ENCODE measurements at regions not wholly inside any gene's neighbourhood (a gene's known extent, or its start where the extent isn't known, plus 50 kb on each side); places are given as distances from the start of the nearest gene placed in this dataset.

- Histone ChIP-seq H3K27ac (no peak overlapping the region), H3K4me3 (no peak overlapping the region), H3K36me3 (no peaks in the 10 kb centered on the region), H3K27me3 (replicated peaks; ENCODE audit: insufficient read depth) (no peaks in the 10 kb centered on the region), H3K9me3 (no peaks in the 10 kb centered on the region), H3K4me1 (replicated peaks) (no peaks in the 10 kb centered on the region)
- no peak for DNase-seq (ENCODE audit: low spot score)
- intact Hi-C loops (cut with DNase I), result no loop called here
- no peak for TF ChIP-seq POLR2A (IDR thresholded peaks at IDR 0.05)
- no peak for TF ChIP-seq POLR2AphosphoS5 (IDR thresholded peaks at IDR 0.05)
- no peak for TF ChIP-seq CTCF (IDR thresholded peaks at IDR 0.05)
- WGBS, result 77% methylated on average over 7 of the region's 7 CpGs
These were observed 245.4 kb upstream of the SOX4 start for GRCh38 chr6:21348146-21348503.

DNA sequence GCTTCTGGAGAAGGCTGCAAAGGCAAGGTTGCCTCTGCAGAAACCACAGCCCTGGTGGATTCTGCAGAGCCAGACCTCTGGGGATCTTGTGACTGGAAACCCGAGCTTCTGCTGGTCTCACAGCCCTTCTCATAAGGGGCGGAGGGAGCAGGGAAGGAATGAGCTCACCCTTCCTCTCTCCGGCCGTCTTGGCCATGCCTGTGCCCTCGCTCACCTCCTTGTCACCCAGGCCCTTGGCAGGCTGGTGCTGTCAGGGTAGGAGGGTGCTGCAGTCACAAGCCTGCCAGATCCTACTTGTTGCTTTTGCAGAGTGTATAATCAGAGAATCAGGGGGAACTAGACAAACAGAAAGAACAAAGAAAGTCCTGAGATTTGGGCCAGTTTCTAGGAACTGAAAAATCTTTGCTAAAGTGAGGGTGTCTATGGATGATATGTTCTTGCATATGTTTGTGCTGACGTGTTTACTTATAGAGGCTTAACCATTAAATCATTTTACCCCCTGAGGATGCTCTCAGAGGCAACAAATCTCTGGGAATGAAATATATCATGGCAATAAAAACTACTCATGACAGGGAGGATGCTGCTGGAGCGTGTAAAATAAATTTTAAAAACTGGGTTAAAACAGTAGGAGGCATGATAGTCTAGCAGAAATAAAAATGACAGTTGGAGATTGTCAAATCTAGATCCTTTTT, 244.9 kb upstream of the SOX4 start:
- TF ChIP-seq POLR2AphosphoS5 (IDR thresholded peaks at IDR 0.05), result no peak
- no peak for TF ChIP-seq CTCF (IDR thresholded peaks at IDR 0.05)
- TF ChIP-seq POLR2A (IDR thresholded peaks at IDR 0.05), result no peak
- no peaks in the 10 kb centered on the region for H3K9me3 ChIP-seq
- WGBS, result 20% methylated on average over 7 of the region's 7 CpGs
- no peak overlapping the region for H3K4me3 ChIP-seq
- no peak for DNase-seq (ENCODE audit: low spot score)
- H3K27me3 ChIP-seq (replicated peaks; ENCODE audit: insufficient read depth), result no peaks in the 10 kb centered on the region
- H3K27ac ChIP-seq, result no peak overlapping the region
- intact Hi-C loops (cut with DNase I), result no loop called here
- no peaks in the 10 kb centered on the region for H3K36me3 ChIP-seq
- no peaks in the 10 kb centered on the region for H3K4me1 ChIP-seq (replicated peaks)

GRCh38 chr6:21349834-21350233, 243.7 kb upstream of the SOX4 start:
- Histone ChIP-seq H3K4me3 (no peak overlapping the region), H3K27me3 (replicated peaks; ENCODE audit: insufficient read depth) (no peaks in the 10 kb centered on the region), H3K9me3 (no peaks in the 10 kb centered on the region), H3K4me1 (replicated peaks) (no peaks in the 10 kb centered on the region), H3K36me3 (no peaks in the 10 kb centered on the region), H3K27ac (no peak overlapping the region)
- WGBS, result 94% methylated on average over 3 of the region's 3 CpGs
- no peak for DNase-seq (ENCODE audit: low spot score)
- intact Hi-C loops (cut with DNase I), result no loop called here
- TF ChIP-seq POLR2AphosphoS5 (IDR thresholded peaks at IDR 0.05) (no peak), POLR2A (IDR thresholded peaks at IDR 0.05) (no peak), CTCF (IDR thresholded peaks at IDR 0.05) (no peak)

DNA sequence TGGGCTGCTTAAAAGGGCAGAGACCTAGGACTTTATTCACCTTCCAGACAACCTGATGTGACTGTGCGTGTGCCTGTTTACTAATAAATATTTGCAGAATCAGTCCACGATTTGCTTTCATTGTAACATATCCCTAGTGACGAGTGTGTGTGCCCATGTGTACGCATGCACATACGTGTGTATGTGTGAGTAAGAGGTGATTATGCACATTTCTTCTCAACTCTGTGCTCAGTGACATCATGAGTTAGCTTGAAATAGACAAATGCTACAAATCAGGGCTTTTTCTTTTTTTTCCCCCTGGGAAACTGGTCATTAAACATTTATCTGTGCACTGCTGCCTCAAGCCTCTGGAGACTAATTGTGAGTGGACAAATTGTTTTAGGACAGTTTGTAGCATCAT, 242.6 kb upstream of the SOX4 start:
- H3K36me3 ChIP-seq, result no peaks in the 10 kb centered on the region
- H3K4me1 ChIP-seq (replicated peaks), result no peaks in the 10 kb centered on the region
- no peak for DNase-seq (ENCODE audit: low spot score)
- TF ChIP-seq POLR2AphosphoS5 (IDR thresholded peaks at IDR 0.05) (no peak), CTCF (IDR thresholded peaks at IDR 0.05) (no peak), POLR2A (IDR thresholded peaks at IDR 0.05) (no peak)
- no peaks in the 10 kb centered on the region for H3K27me3 ChIP-seq (replicated peaks; ENCODE audit: insufficient read depth)
- no peak overlapping the region for H3K27ac ChIP-seq
- intact Hi-C loops (cut with DNase I), result no loop called here
- H3K4me3 ChIP-seq, result no peak overlapping the region
- WGBS, result 80% methylated on average over 5 of the region's 5 CpGs
- no peaks in the 10 kb centered on the region for H3K9me3 ChIP-seq

DNA sequence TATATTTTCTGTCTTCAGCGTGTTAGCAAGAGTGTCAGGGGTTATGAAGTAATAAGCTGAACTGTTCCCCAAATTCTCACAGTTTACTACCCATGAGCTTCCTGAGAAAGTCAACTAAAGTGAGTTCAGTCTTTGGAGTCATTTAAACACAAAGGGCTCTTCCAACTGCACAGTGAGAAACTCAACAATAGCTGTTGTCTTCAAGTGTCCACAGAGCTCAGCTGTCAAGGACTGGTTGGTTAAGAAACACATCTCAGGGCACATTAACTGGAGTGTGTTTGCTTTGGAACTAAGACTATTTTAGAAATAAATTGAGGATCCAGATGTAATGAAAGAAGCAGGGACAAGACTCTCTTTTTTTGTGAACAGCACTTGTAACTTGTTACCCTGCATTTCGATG, 241.4 kb upstream of the SOX4 start:
- intact Hi-C loops (cut with DNase I), result no loop called here
- TF ChIP-seq POLR2AphosphoS5 (IDR thresholded peaks at IDR 0.05) (no peak), POLR2A (IDR thresholded peaks at IDR 0.05) (no peak), CTCF (IDR thresholded peaks at IDR 0.05) (no peak)
- H3K4me3 ChIP-seq, result no peak overlapping the region
- H3K36me3 ChIP-seq, result no peaks in the 10 kb centered on the region
- H3K27me3 ChIP-seq (replicated peaks; ENCODE audit: insufficient read depth), result no peaks in the 10 kb centered on the region
- no peaks in the 10 kb centered on the region for H3K9me3 ChIP-seq
- DNase-seq (ENCODE audit: low spot score), result no peak
- no peaks in the 10 kb centered on the region for H3K4me1 ChIP-seq (replicated peaks)
- 55% methylated on average over 2 of the region's 2 CpGs for WGBS
- H3K27ac ChIP-seq, result no peak overlapping the region
